K562 (cell line): ENCODE measurements at regions not wholly inside any gene's neighbourhood (a gene's known extent, or its start where the extent isn't known, plus 50 kb on each side); places are given as distances from the start of the nearest gene placed in this dataset.

ENCODE experiments used
- CBX5 ChIP-seq: IDR thresholded peaks from 2 replicates; pipeline ENCODE4 v1.6.1; 2014; ENCODE audit warnings: low read depth, borderline replicate concordance
- EZH2 ChIP-seq: IDR thresholded peaks from 2 replicates; pipeline ENCODE4 v1.6.1; 2012; ENCODE audit warnings: low read depth, mild to moderate bottlenecking, inconsistent platforms, low read length, borderline replicate concordance
- NFIC ChIP-seq: fragments of 450-650 bp; IDR thresholded peaks from 2 replicates; pipeline ENCODE4 v1.6.1; 2017; ENCODE audit warnings: mild to moderate bottlenecking, inconsistent platforms
- NFIX ChIP-seq: fragments of 250-450 bp; sonication (Bioruptor Pico); IDR thresholded peaks from 2 replicates; pipeline ENCODE4 v1.4.0; 2020; ENCODE audit warnings: low read depth, mild to moderate bottlenecking, moderate library complexity
- NR2C1 ChIP-seq, 2 experiments: fragments of 450-650 bp; IDR thresholded peaks; 2 replicates each; pipeline ENCODE4 v1.6.1; 2017; ENCODE audit warnings: mild to moderate bottlenecking in 2 of 2, antibody characterized with exemption in 1 of 2, inconsistent platforms in 1 of 2, missing compliant biosample characterization in 1 of 2, missing genetic modification characterization in 1 of 2
- RBM15 ChIP-seq: fragments of 200-400 bp; formaldehyde crosslinking; IDR thresholded peaks from 2 replicates; pipeline ENCODE4 v1.6.1; 2018; ENCODE audit warnings: mild to moderate bottlenecking, low read length, moderate library complexity; ENCODE audit not compliant: insufficient read depth
- ZFP1 ChIP-seq: fragments of 450-650 bp; formaldehyde crosslinking; IDR thresholded peaks from 2 replicates; pipeline ENCODE4 v1.4.0; 2020; ENCODE audit warnings: mild to moderate bottlenecking, mixed read lengths
- ZNF121 ChIP-seq: sonication (generic); formaldehyde crosslinking; conservative IDR thresholded peaks from 2 replicates; pipeline ENCODE4 v1.8.0; 2022; ENCODE audit warnings: missing genetic modification reagents
- ZNF239 ChIP-seq: fragments of 250-450 bp; sonication (Bioruptor Pico); IDR thresholded peaks from 2 replicates; pipeline ENCODE4 v1.4.0; 2020; ENCODE audit warnings: mild to moderate bottlenecking
- ZNF24 ChIP-seq: fragments of 450-650 bp; IDR thresholded peaks from 2 replicates; pipeline ENCODE4 v1.6.1; 2016
- ZNF561 ChIP-seq: fragments of 450-650 bp; formaldehyde crosslinking; conservative IDR thresholded peaks from 2 replicates; pipeline ENCODE4 v1.4.0; 2020; ENCODE audit warnings: mild to moderate bottlenecking, moderate library complexity
- TF ChIP-seq, protein P1 (sequence below): fragments of 450-650 bp; IDR thresholded peaks from 2 replicates; pipeline ENCODE4 v1.6.1; 2016; ENCODE audit warnings: mild to moderate bottlenecking, moderate library complexity
- TF ChIP-seq, protein P2 (sequence below): fragments of 250-450 bp; sonication (Bioruptor Pico); IDR thresholded peaks from 2 replicates; pipeline ENCODE4 v1.8.0; 2022; ENCODE audit warnings: moderate library complexity, mild to moderate bottlenecking, inconsistent platforms
- TF ChIP-seq, protein P3 (sequence below): sonication (generic); formaldehyde crosslinking; IDR thresholded peaks from 2 replicates; pipeline ENCODE4 v1.8.0; 2022; ENCODE audit warnings: mild to moderate bottlenecking, missing genetic modification reagents
- TF ChIP-seq, protein P4 (sequence below): fragments of 250-450 bp; sonication (Bioruptor Pico); IDR thresholded peaks from 2 replicates; pipeline ENCODE4 v1.5.1; 2021; ENCODE audit warnings: mild to moderate bottlenecking

DNA sequence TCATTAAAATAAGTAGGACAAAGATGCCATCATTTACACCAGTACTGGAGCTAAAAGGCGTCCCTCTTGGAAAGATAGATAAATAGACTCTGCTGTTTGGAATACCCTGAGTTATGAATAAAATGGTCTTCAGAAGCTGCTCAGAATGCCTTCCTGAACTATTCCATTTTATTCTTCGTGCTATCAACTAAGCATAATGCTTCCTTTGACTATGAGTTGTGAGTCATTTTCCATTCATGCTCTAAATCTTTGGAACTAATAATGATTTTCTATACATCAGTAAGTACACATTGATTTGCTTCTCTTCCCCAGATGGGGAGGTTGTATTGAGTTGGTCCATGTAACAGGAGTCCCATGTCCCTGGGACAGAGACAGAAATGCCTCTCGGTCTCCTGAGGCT lies 98.3 kb upstream of the PDE7B start (continued):
- TF ChIP-seq, protein P1, sequence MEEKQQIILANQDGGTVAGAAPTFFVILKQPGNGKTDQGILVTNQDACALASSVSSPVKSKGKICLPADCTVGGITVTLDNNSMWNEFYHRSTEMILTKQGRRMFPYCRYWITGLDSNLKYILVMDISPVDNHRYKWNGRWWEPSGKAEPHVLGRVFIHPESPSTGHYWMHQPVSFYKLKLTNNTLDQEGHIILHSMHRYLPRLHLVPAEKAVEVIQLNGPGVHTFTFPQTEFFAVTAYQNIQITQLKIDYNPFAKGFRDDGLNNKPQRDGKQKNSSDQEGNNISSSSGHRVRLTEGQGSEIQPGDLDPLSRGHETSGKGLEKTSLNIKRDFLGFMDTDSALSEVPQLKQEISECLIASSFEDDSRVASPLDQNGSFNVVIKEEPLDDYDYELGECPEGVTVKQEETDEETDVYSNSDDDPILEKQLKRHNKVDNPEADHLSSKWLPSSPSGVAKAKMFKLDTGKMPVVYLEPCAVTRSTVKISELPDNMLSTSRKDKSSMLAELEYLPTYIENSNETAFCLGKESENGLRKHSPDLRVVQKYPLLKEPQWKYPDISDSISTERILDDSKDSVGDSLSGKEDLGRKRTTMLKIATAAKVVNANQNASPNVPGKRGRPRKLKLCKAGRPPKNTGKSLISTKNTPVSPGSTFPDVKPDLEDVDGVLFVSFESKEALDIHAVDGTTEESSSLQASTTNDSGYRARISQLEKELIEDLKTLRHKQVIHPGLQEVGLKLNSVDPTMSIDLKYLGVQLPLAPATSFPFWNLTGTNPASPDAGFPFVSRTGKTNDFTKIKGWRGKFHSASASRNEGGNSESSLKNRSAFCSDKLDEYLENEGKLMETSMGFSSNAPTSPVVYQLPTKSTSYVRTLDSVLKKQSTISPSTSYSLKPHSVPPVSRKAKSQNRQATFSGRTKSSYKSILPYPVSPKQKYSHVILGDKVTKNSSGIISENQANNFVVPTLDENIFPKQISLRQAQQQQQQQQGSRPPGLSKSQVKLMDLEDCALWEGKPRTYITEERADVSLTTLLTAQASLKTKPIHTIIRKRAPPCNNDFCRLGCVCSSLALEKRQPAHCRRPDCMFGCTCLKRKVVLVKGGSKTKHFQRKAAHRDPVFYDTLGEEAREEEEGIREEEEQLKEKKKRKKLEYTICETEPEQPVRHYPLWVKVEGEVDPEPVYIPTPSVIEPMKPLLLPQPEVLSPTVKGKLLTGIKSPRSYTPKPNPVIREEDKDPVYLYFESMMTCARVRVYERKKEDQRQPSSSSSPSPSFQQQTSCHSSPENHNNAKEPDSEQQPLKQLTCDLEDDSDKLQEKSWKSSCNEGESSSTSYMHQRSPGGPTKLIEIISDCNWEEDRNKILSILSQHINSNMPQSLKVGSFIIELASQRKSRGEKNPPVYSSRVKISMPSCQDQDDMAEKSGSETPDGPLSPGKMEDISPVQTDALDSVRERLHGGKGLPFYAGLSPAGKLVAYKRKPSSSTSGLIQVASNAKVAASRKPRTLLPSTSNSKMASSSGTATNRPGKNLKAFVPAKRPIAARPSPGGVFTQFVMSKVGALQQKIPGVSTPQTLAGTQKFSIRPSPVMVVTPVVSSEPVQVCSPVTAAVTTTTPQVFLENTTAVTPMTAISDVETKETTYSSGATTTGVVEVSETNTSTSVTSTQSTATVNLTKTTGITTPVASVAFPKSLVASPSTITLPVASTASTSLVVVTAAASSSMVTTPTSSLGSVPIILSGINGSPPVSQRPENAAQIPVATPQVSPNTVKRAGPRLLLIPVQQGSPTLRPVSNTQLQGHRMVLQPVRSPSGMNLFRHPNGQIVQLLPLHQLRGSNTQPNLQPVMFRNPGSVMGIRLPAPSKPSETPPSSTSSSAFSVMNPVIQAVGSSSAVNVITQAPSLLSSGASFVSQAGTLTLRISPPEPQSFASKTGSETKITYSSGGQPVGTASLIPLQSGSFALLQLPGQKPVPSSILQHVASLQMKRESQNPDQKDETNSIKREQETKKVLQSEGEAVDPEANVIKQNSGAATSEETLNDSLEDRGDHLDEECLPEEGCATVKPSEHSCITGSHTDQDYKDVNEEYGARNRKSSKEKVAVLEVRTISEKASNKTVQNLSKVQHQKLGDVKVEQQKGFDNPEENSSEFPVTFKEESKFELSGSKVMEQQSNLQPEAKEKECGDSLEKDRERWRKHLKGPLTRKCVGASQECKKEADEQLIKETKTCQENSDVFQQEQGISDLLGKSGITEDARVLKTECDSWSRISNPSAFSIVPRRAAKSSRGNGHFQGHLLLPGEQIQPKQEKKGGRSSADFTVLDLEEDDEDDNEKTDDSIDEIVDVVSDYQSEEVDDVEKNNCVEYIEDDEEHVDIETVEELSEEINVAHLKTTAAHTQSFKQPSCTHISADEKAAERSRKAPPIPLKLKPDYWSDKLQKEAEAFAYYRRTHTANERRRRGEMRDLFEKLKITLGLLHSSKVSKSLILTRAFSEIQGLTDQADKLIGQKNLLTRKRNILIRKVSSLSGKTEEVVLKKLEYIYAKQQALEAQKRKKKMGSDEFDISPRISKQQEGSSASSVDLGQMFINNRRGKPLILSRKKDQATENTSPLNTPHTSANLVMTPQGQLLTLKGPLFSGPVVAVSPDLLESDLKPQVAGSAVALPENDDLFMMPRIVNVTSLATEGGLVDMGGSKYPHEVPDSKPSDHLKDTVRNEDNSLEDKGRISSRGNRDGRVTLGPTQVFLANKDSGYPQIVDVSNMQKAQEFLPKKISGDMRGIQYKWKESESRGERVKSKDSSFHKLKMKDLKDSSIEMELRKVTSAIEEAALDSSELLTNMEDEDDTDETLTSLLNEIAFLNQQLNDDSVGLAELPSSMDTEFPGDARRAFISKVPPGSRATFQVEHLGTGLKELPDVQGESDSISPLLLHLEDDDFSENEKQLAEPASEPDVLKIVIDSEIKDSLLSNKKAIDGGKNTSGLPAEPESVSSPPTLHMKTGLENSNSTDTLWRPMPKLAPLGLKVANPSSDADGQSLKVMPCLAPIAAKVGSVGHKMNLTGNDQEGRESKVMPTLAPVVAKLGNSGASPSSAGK = no peak
- TF ChIP-seq, protein P2, sequence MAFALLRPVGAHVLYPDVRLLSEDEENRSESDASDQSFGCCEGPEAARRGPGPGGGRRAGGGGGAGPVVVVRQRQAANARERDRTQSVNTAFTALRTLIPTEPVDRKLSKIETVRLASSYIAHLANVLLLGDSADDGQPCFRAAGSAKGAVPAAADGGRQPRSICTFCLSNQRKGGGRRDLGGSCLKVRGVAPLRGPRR (CRISPR knock-in tag) = no peak
- TF ChIP-seq ZNF239 (CRISPR knock-in tag) (no peak), NFIX (CRISPR knock-in tag) (no peak), NFIC (no peak), ZNF121 (CRISPR knock-in tag) (no peak), RBM15 (no peak), CBX5 (no peak), NR2C1 (IDR thresholded peaks at IDR 0.05) (no peak), NR2C1 (tag; IDR thresholded peaks at IDR 0.05) (no peak), ZNF24 (no peak), ZNF561 (no peak), EZH2 (no peak), ZFP1 (CRISPR knock-in tag) (no peak)
- TF ChIP-seq, protein P3, sequence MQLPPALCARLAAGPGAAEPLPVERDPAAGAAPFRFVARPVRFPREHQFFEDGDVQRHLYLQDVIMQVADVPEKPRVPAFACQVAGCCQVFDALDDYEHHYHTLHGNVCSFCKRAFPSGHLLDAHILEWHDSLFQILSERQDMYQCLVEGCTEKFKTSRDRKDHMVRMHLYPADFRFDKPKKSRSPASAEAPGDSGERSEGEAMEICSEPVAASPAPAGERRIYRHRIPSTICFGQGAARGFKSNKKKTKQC (CRISPR knock-in tag) = no peak
- TF ChIP-seq, protein P4, sequence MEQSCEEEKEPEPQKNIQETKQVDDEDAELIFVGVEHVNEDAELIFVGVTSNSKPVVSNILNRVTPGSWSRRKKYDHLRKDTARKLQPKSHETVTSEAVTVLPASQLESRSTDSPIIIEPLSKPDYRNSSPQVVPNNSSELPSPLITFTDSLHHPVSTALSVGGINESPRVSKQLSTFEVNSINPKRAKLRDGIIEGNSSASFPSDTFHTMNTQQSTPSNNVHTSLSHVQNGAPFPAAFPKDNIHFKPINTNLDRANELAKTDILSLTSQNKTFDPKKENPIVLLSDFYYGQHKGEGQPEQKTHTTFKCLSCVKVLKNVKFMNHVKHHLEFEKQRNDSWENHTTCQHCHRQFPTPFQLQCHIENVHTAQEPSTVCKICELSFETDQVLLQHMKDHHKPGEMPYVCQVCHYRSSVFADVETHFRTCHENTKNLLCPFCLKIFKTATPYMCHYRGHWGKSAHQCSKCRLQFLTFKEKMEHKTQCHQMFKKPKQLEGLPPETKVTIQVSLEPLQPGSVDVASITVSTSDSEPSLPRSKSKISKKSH (CRISPR knock-in tag) = no peak
- TF ChIP-seq, all 486 proteins: peak for 0
